IMR-90 (cell line): ENCODE measurements at regions not wholly inside any gene's neighbourhood (a gene's known extent, or its start where the extent isn't known, plus 50 kb on each side); places are given as distances from the start of the nearest gene placed in this dataset.
"Not testable (repeated sequence)": the region's sequence is repeated elsewhere in the genome, so short reads cannot be mapped to it uniquely, and the experiment has no call there.

Experiments
- ATAC-seq: fragments of 200-7000 bp; cut with Tn5 transposase; 2 replicates; pipeline ENCODE4 v1.9.1; 2020; ENCODE audit warnings: low read depth, mild to moderate bottlenecking, moderate library complexity
- BruUV-seq: library from RNA; stranded (reverse); fragments of 400-500 nt; replicated peaks from 2 replicates; lab custom pipeline; 2021; lab: Mats Ljungman, UMichigan
- CTCF ChIA-PET: fragments of 300-600 bp; formaldehyde crosslinking; extraction: SDS; loops from one replicate; lab custom pipeline; 2021; ENCODE audit warnings: antibody characterized with exemption; lab: Yijun Ruan, JAX
- POLR2A ChIA-PET: fragments of 300-600 bp; sonication (Branson Sonifier 250); formaldehyde crosslinking; loops from one replicate; lab custom pipeline; 2022; ENCODE audit warnings: antibody characterized with exemption; ENCODE audit not compliant: unreplicated experiment; lab: Charles Lee
- DNase-seq: peaks from one replicate; pipeline ENCODE4 v3.0.0; 2013
- H2AFZ ChIP-seq: replicated peaks from 2 replicates; pipeline ENCODE3; 2013; ENCODE audit warnings: low read length, mild to moderate bottlenecking; ENCODE audit not compliant: poor library complexity
- H2AK5ac ChIP-seq: 2 replicates; pipeline ENCODE4 v1.6.1; 2013; ENCODE audit warnings: low read depth, low read length, inconsistent platforms
- H2AK9ac ChIP-seq: replicated peaks from 2 replicates; pipeline ENCODE3; 2013; ENCODE audit warnings: mild to moderate bottlenecking, low read depth, low read length, moderate library complexity; ENCODE audit not compliant: poor library complexity
- H2BK120ac ChIP-seq: 2 replicates; pipeline ENCODE4 v1.6.1; 2013; ENCODE audit warnings: low read depth, low read length, inconsistent platforms
- H2BK15ac ChIP-seq: 3 replicates; pipeline ENCODE4 v1.6.1; 2013; ENCODE audit warnings: low read depth, low read length, inconsistent platforms
- H2BK20ac ChIP-seq: 2 replicates; pipeline ENCODE4 v1.6.1; 2013; ENCODE audit warnings: low read depth, mild to moderate bottlenecking, inconsistent platforms, low read length, moderate library complexity
- H2BK5ac ChIP-seq: 2 replicates; pipeline ENCODE4 v1.6.1; 2013; ENCODE audit warnings: mild to moderate bottlenecking, low read depth, low read length, inconsistent platforms; ENCODE audit not compliant: poor library complexity, severe bottlenecking
- H3K14ac ChIP-seq: replicated peaks from 2 replicates; pipeline ENCODE4 v1.6.1; 2013; ENCODE audit warnings: low read depth, low read length, inconsistent platforms
- H3K18ac ChIP-seq: 2 replicates; pipeline ENCODE4 v1.6.1; 2013; ENCODE audit warnings: low read depth, low read length, control low read depth
- H3K23ac ChIP-seq: 2 replicates; pipeline ENCODE4 v1.6.1; 2013; ENCODE audit warnings: low read depth, low read length, inconsistent platforms
- H3K27ac ChIP-seq: 2 replicates; pipeline ENCODE4 v1.5.1; 2013; ENCODE audit warnings: mild to moderate bottlenecking, control low read depth, low read length; ENCODE audit not compliant: insufficient read depth
- H3K27me3 ChIP-seq: 2 replicates; pipeline ENCODE4 v1.6.1; 2013; ENCODE audit warnings: low read length; ENCODE audit not compliant: control insufficient read depth, insufficient read depth
- H3K36me3 ChIP-seq: 2 replicates; pipeline ENCODE4 v1.6.1; 2013; ENCODE audit warnings: low read length, mixed read lengths; ENCODE audit not compliant: control insufficient read depth, insufficient read depth
- H3K4ac ChIP-seq: 2 replicates; pipeline ENCODE4 v1.6.1; 2013; ENCODE audit warnings: low read depth, low read length, inconsistent platforms
- H3K4me1 ChIP-seq: 2 replicates; pipeline ENCODE4 v1.6.1; 2013; ENCODE audit warnings: low read length, mixed read lengths; ENCODE audit not compliant: control insufficient read depth, insufficient read depth
- H3K4me2 ChIP-seq: 2 replicates; pipeline ENCODE4 v1.6.1; 2013; ENCODE audit warnings: low read depth, mild to moderate bottlenecking, control low read depth, low read length, moderate library complexity
- H3K4me3 ChIP-seq: 2 replicates; pipeline ENCODE4 v1.5.1; 2013; ENCODE audit warnings: low read depth, mild to moderate bottlenecking, control low read depth, low read length, moderate library complexity; ENCODE audit not compliant: insufficient read depth
- H3K56ac ChIP-seq: 2 replicates; pipeline ENCODE4 v1.6.1; 2013; ENCODE audit warnings: low read length, inconsistent platforms; ENCODE audit not compliant: insufficient read depth; ENCODE audit errors: extremely low read depth
- H3K79me1 ChIP-seq, 2 experiments: 2 replicates each; pipeline ENCODE4 v1.6.1; 2013; ENCODE audit warnings: low read length in 2 of 2, inconsistent platforms in 1 of 2, low read depth in 1 of 2
- H3K9ac ChIP-seq: 2 replicates; pipeline ENCODE4 v1.6.1; 2013; ENCODE audit warnings: low read depth, low read length, control low read depth
- H3K9me1 ChIP-seq: 2 replicates; pipeline ENCODE4 v1.6.1; 2013; ENCODE audit warnings: low read length, inconsistent platforms; ENCODE audit not compliant: insufficient read depth
- H3K9me3 ChIP-seq: 2 replicates; pipeline ENCODE4 v1.6.1; 2013; ENCODE audit warnings: low read length; ENCODE audit not compliant: control insufficient read depth, insufficient read depth
- H4K20me1 ChIP-seq: 2 replicates; pipeline ENCODE4 v1.6.1; 2013; ENCODE audit warnings: low read length, inconsistent platforms; ENCODE audit not compliant: insufficient read depth
- H4K5ac ChIP-seq: 2 replicates; pipeline ENCODE4 v1.6.1; 2013; ENCODE audit warnings: mild to moderate bottlenecking, low read depth, low read length, control low read depth
- H4K8ac ChIP-seq, 2 experiments: 2 replicates each; pipeline ENCODE4 v1.6.1; 2013; ENCODE audit warnings: low read depth in 2 of 2, low read length in 2 of 2, control low read depth in 1 of 2, inconsistent platforms in 1 of 2
- H4K91ac ChIP-seq: 2 replicates; pipeline ENCODE4 v1.6.1; 2013; ENCODE audit warnings: low read depth, low read length, inconsistent platforms; ENCODE audit not compliant: insufficient read depth
- WGBS, 2 experiments: methylation state at CpG; one replicate each; pipeline versions ENCODE4 v1.1.5 to v1.1.7; 2013; ENCODE audit warnings: missing lambda C conversion rate in 2 of 2; ENCODE audit not compliant: insufficient read length in 1 of 2; ENCODE audit errors: extremely low coverage in 2 of 2; 5-methylcytosine and 5-hydroxymethylcytosine counted together
- dilution Hi-C: fragments of 300-500 bp; cut with HindIII; formaldehyde crosslinking; loops from one replicate; pipeline ENCODE4 v1.14.3; 2018; ENCODE audit warnings: low sequenced_read_pairs; ENCODE audit not compliant: unreplicated experiment
- in situ Hi-C: fragments of 300-500 bp; cut with MboI; formaldehyde crosslinking; loops from 3 replicates; pipeline ENCODE4 v1.14.3; 2019; ENCODE audit warnings: low sequenced_read_pairs, inconsistent platforms, mixed read lengths
- intact Hi-C: fragments of 100-400 bp; cut with micrococcal nuclease; formaldehyde crosslinking; loops from 2 replicates; pipeline ENCODE4 v1.10.0; 2022

- dilution Hi-C loops, ATAC-seq, DNase-seq, H4K91ac ChIP-seq, H2AFZ ChIP-seq, H2AK9ac ChIP-seq, H2BK5ac ChIP-seq, H3K9me3 ChIP-seq, POLR2A ChIA-PET, H3K4me2 ChIP-seq, H2BK15ac ChIP-seq, H3K4me3 ChIP-seq, H4K5ac ChIP-seq, in situ Hi-C loops, BruUV-seq, H3K9ac ChIP-seq, H3K27me3 ChIP-seq, intact Hi-C loops, H2BK20ac ChIP-seq, H3K23ac ChIP-seq, H3K4ac ChIP-seq, H3K14ac ChIP-seq, H3K27ac ChIP-seq, H3K9me1 ChIP-seq, CTCF ChIA-PET, H3K56ac ChIP-seq, H4K20me1 ChIP-seq, H4K8ac ChIP-seq, H3K18ac ChIP-seq, H3K4me1 ChIP-seq, H2BK120ac ChIP-seq, H3K79me1 ChIP-seq, H2AK5ac ChIP-seq, H3K36me3 ChIP-seq: not testable (repeated sequence)
- no CpG with 5 or more reads among the region's 4 CpGs for WGBS, 2 experiments
Observed at GRCh38 chr16:33601029-33601428, 141.6 kb downstream of the TP53TG3F start.

- in situ Hi-C loops, H3K4me3 ChIP-seq, H2BK15ac ChIP-seq, H4K20me1 ChIP-seq, H2BK20ac ChIP-seq, H4K91ac ChIP-seq, H4K8ac ChIP-seq, H3K4me2 ChIP-seq, DNase-seq, H3K79me1 ChIP-seq, intact Hi-C loops, H3K56ac ChIP-seq, H3K9me1 ChIP-seq, H4K5ac ChIP-seq, H2BK120ac ChIP-seq, H3K14ac ChIP-seq, H2AFZ ChIP-seq, H3K27ac ChIP-seq, H2AK9ac ChIP-seq, ATAC-seq, H3K18ac ChIP-seq, H3K9ac ChIP-seq, H3K9me3 ChIP-seq, dilution Hi-C loops, H2AK5ac ChIP-seq, H2BK5ac ChIP-seq, H3K23ac ChIP-seq, CTCF ChIA-PET, H3K36me3 ChIP-seq, H3K4ac ChIP-seq, H3K27me3 ChIP-seq, H3K4me1 ChIP-seq, BruUV-seq, POLR2A ChIA-PET: not testable (repeated sequence)
- WGBS, 2 experiments = no CpG with 5 or more reads among the region's 4 CpGs
Observed at GRCh38 chr16:33623535-33624077, 164.2 kb downstream of the TP53TG3F start.
